ENCODE measurements at regions not wholly inside any gene's neighbourhood (a gene's known extent, or its start where the extent isn't known, plus 50 kb on each side); places are given as distances from the start of the nearest gene placed in this dataset.

DNA sequence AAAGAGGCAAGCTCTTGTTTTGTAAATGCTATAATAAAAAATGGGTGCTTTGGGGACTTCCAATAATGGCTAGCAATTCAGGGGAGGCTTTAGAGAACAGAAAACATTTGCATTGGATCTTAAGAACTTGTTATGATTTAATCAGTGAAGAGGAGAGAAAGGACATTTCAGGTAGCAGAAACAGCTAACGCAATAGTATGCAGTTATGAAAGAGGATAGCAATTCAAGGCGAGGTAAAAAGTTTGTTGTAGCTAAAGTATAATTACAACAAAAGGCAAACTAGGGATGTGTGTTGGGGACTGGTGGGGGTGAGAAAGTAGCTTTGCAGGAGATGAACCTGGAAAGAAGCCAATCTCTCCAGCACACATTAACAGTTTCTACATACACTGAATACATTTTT is 558.7 kb upstream of the SEMA6D start:
- FAIRE-seq = no peak
- H2BK15ac ChIP-seq (ENCODE audit: low read length) = no peak overlapping the region
- H3K4me1 ChIP-seq (replicated peaks in 1 of 4; ENCODE audit: control insufficient read depth in 3 of 4, insufficient read depth in 4 of 4, low read length in 3 of 4) = peaks cover 0 to 2% (median 0%) of the 10 kb centered on the region in 4 experiments; a peak in 1 of 7 replicates
- H4K5ac ChIP-seq (ENCODE audit: insufficient read length, low read depth, low read length) = no peak overlapping the region
- 84% methylated on average over 2 of the region's 2 CpGs; no CpG with 5 or more reads in 1 of the 2 experiments for WGBS, 2 experiments (ENCODE audit: extremely low coverage in 1 of 2, insufficient coverage in 1 of 2, insufficient read length in 1 of 2, insufficient replicate concordance in 2 of 2, low coverage in 1 of 2, low lambda C conversion rate in 2 of 2, missing lambda C conversion rate in 1 of 2)
- no peaks in the 10 kb centered on the region for H3K27me3 ChIP-seq (replicated peaks in 1 of 4; ENCODE audit: control insufficient read depth in 3 of 4, extremely low read depth in 1 of 4, insufficient read depth in 3 of 4, low read length in 3 of 4)
- H3K27ac ChIP-seq (ENCODE audit: low read depth, low read length) = no peak overlapping the region
- no peak overlapping the region for H2BK5ac ChIP-seq (ENCODE audit: low read depth, low read length)
- no peak overlapping the region for H3K18ac ChIP-seq (ENCODE audit: extremely low read depth, low read length)
- H3K23me2 ChIP-seq (ENCODE audit: low read depth, low read length) = no peaks in the 10 kb centered on the region
- no peaks in the 10 kb centered on the region for H3K79me2 ChIP-seq (ENCODE audit: control insufficient read depth in 1 of 2, insufficient read depth in 2 of 2, low read length in 2 of 2)
- no peaks in the 10 kb centered on the region for H3K36me3 ChIP-seq (ENCODE audit: control insufficient read depth in 2 of 4, insufficient read depth in 4 of 4, low read length in 3 of 4)
- no peak overlapping the region for H4K91ac ChIP-seq (replicated peaks; ENCODE audit: insufficient read length, low read length)
- no peaks in the 10 kb centered on the region for H4K20me1 ChIP-seq (replicated peaks in 1 of 2; ENCODE audit: control insufficient read depth in 1 of 2, insufficient read depth in 2 of 2, low read length in 2 of 2)
- H2AK5ac ChIP-seq (ENCODE audit: low read depth, low read length) = no peak overlapping the region
- H3K9me3 ChIP-seq (ENCODE audit: insufficient read depth in 2 of 2, low read depth in 1 of 2, low read length in 1 of 2) = no peaks in the 10 kb centered on the region
- H2BK120ac ChIP-seq (replicated peaks; ENCODE audit: low read depth, low read length) = no peak overlapping the region
- no peak for DNase-seq (ENCODE audit: low read depth in 1 of 2, low spot score in 2 of 2)
- no peak overlapping the region; the same call in 1 of the 2 replicates for H2AFZ ChIP-seq (ENCODE audit: low read length)
- no peak overlapping the region for H3K9ac ChIP-seq (replicated peaks in 1 of 4; ENCODE audit: extremely low read depth in 1 of 4, low read depth in 3 of 4, low read length in 3 of 4)
- H4K8ac ChIP-seq (ENCODE audit: extremely low read depth, insufficient read depth, low read length) = no peak overlapping the region
- no peak overlapping the region for H3K56ac ChIP-seq (replicated peaks; ENCODE audit: insufficient read length, low read depth, low read length)
- no peak overlapping the region for H3K4ac ChIP-seq (replicated peaks; ENCODE audit: insufficient read length, low read depth, low read length)
- H3K4me3 ChIP-seq (ENCODE audit: extremely low read depth in 1 of 4, insufficient read depth in 2 of 4, low read depth in 3 of 4, low read length in 4 of 4) = no peak overlapping the region
- POLR2A ChIA-PET (ENCODE audit: partially characterized antibody) = no interaction called here
- no peaks in the 10 kb centered on the region for H3K79me1 ChIP-seq (ENCODE audit: low read depth, low read length)
- H3K23ac ChIP-seq (ENCODE audit: insufficient read length) = no peak overlapping the region
- no peak overlapping the region for H3K4me2 ChIP-seq (ENCODE audit: insufficient read depth in 1 of 2, low read depth in 2 of 2, low read length in 2 of 2)
- no peak overlapping the region for H3K14ac ChIP-seq (ENCODE audit: insufficient read length)
- no peak overlapping the region for H2BK12ac ChIP-seq (ENCODE audit: low read depth, low read length)
- TF ChIP-seq JUND (IDR thresholded peaks at IDR 0.05; ENCODE audit: low read length) (no peak), GABPA (IDR thresholded peaks at IDR 0.05; ENCODE audit: borderline replicate concordance, insufficient read depth, low read length) (no peak), SAP30 (IDR thresholded peaks at IDR 0.05; ENCODE audit: insufficient read depth, insufficient replicate concordance, low read length) (no peak), SIN3A (conservative IDR thresholded peaks at IDR 0.05 in 1 of 2, IDR thresholded peaks at IDR 0.05 in 1 of 2; ENCODE audit: low read depth in 1 of 2, low read length in 2 of 2) (no peak)
- H2BK20ac ChIP-seq (ENCODE audit: low read length) = no peak overlapping the region
- CTCF ChIA-PET (ENCODE audit: partially characterized antibody) = no interaction called here

All from H1 (cell line).